ENCODE measurements at regions not wholly inside any gene's neighbourhood (a gene's known extent, or its start where the extent isn't known, plus 50 kb on each side); places are given as distances from the start of the nearest gene placed in this dataset.
"Not testable (repeated sequence)": the region's sequence is repeated elsewhere in the genome, so short reads cannot be mapped to it uniquely, and the experiment has no call there.

- intact Hi-C loops (cut with DNase I) = no loop called here
- Histone ChIP-seq H3K27me3 (no peaks in the 10 kb centered on the region), H3K36me3 (no peaks in the 10 kb centered on the region), H3K4me3 (no peak overlapping the region), H3K27ac (no peak overlapping the region), H3K4me1 (no peaks in the 10 kb centered on the region), H3K9me3 (no peaks in the 10 kb centered on the region)
- 87 to 91% methylated on average over 7 of the region's 7 CpGs for WGBS, 2 donors
- no peak for DNase-seq
- no peak for TF ChIP-seq CTCF (IDR thresholded peaks at IDR 0.05)
- no peak for TF ChIP-seq POLR2A (IDR thresholded peaks at IDR 0.05)
These were observed 588.9 kb downstream of the RFPL4B start for GRCh38 chr6:112936079-112936472.

DNA sequence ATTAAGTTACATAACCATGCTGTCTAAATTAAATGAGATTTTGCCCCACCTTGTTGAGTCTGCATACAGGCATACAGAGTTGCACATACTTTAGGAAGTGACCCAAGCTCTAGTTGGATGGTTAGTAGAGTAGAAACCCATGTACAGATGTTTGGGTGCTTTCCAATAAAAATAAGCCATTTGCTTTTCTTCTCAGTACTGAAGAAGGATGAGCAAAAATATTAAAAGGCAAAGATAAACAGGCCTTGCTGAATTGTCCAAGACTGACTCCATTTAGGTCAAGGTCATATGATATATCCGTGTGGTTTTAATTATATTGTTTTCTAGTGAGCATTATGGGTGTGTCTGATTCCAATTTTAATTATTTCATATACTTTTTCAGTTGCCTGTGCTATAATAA, 589.4 kb downstream of the RFPL4B start:
- H3K27ac ChIP-seq = no peak overlapping the region
- no peaks in the 10 kb centered on the region for H3K9me3 ChIP-seq
- DNase-seq = no peak
- intact Hi-C loops (cut with DNase I) = no loop called here
- H3K4me1 ChIP-seq = no peaks in the 10 kb centered on the region
- no peaks in the 10 kb centered on the region for H3K36me3 ChIP-seq
- H3K4me3 ChIP-seq = no peak overlapping the region
- H3K27me3 ChIP-seq = no peaks in the 10 kb centered on the region
- TF ChIP-seq CTCF (IDR thresholded peaks at IDR 0.05) = no peak
- no peak for TF ChIP-seq POLR2A (IDR thresholded peaks at IDR 0.05)
- WGBS, 2 donors = 38 to 48% methylated on average over 1 of the region's 1 CpG

- DNase-seq; H3K4me1 ChIP-seq; H3K27ac ChIP-seq; intact Hi-C loops (cut with DNase I); H3K36me3 ChIP-seq; H3K9me3 ChIP-seq; H3K27me3 ChIP-seq; H3K4me3 ChIP-seq: not testable (repeated sequence)
- WGBS, 2 donors = 91 to 94% methylated on average over 7 to 13 of the region's 14 CpGs
These were observed 590.6 kb downstream of the RFPL4B start for GRCh38 chr6:112937690-112938089.

DNA sequence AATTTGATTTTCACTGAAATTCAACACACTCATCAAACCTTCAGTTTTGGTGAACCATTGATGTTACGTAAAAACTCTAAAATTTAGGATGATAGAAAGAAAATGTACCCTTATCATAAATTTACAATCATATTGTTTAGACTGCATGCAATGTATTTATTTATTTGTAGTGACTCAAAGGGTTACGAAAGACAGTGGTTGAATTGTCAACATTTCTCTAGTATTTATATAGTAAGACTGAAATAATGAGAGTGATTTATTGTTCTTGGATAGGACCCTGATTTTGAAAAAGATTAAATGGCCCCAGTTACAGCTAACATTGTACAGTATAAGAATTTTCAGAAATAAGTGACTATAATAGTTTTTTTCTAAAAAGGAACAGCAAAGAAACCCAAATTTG, 591.5 kb downstream of the RFPL4B start:
- Histone ChIP-seq H3K4me1 (no peaks in the 10 kb centered on the region), H3K27ac (no peak overlapping the region), H3K4me3 (no peak overlapping the region), H3K9me3 (no peaks in the 10 kb centered on the region), H3K36me3 (no peaks in the 10 kb centered on the region), H3K27me3 (no peaks in the 10 kb centered on the region)
- no peak for DNase-seq
- no peak for TF ChIP-seq POLR2A (IDR thresholded peaks at IDR 0.05)
- no peak for TF ChIP-seq CTCF (IDR thresholded peaks at IDR 0.05)
- intact Hi-C loops (cut with DNase I) = no loop called here
- 86 to 88% methylated on average over 2 of the region's 2 CpGs for WGBS, 2 donors

GRCh38 chr6:112939563-112939962, 592.4 kb downstream of the RFPL4B start:
- no peaks in the 10 kb centered on the region for H3K27me3 ChIP-seq
- WGBS, 2 donors = 78 to 90% methylated on average over 1 of the region's 1 CpG
- no peaks in the 10 kb centered on the region for H3K36me3 ChIP-seq
- no peak for DNase-seq
- no peaks in the 10 kb centered on the region for H3K9me3 ChIP-seq
- H3K4me1 ChIP-seq = no peaks in the 10 kb centered on the region
- intact Hi-C loops (cut with DNase I) = no loop called here
- no peak overlapping the region for H3K27ac ChIP-seq
- no peak overlapping the region for H3K4me3 ChIP-seq
- TF ChIP-seq CTCF (IDR thresholded peaks at IDR 0.05) (no peak), POLR2A (IDR thresholded peaks at IDR 0.05) (no peak)

GRCh38 chr6:112941613-112942012, 594.5 kb downstream of the RFPL4B start:
- H3K4me1 ChIP-seq = no peaks in the 10 kb centered on the region
- H3K27ac ChIP-seq = no peak overlapping the region
- no peaks in the 10 kb centered on the region for H3K36me3 ChIP-seq
- no peaks in the 10 kb centered on the region for H3K27me3 ChIP-seq
- no peak for DNase-seq
- no peaks in the 10 kb centered on the region for H3K9me3 ChIP-seq
- no peak for TF ChIP-seq CTCF (IDR thresholded peaks at IDR 0.05)
- no peak for TF ChIP-seq POLR2A (IDR thresholded peaks at IDR 0.05)
- H3K4me3 ChIP-seq = no peak overlapping the region
- intact Hi-C loops (cut with DNase I) = no loop called here

All from esophagus squamous epithelium (tissue), 5 donors.